HG03432 (cell line): ENCODE measurements at regions not wholly inside any gene's neighbourhood (a gene's known extent, or its start where the extent isn't known, plus 50 kb on each side); places are given as distances from the start of the nearest gene placed in this dataset.
"Not testable (repeated sequence)": the region's sequence is repeated elsewhere in the genome, so short reads cannot be mapped to it uniquely, and the experiment has no call there.

Experiments
- ATAC-seq: cut with Tn5 transposase; IDR thresholded peaks from one replicate; pipeline ENCODE4 v1.9.1; 2021; ENCODE audit warnings: mild to moderate bottlenecking, moderate library complexity; ENCODE audit not compliant: unreplicated experiment

- ATAC-seq = no peak
Measured at GRCh38 chr6:62819640-62820039, 391.6 kb upstream of the FKBP1C start.

DNA sequence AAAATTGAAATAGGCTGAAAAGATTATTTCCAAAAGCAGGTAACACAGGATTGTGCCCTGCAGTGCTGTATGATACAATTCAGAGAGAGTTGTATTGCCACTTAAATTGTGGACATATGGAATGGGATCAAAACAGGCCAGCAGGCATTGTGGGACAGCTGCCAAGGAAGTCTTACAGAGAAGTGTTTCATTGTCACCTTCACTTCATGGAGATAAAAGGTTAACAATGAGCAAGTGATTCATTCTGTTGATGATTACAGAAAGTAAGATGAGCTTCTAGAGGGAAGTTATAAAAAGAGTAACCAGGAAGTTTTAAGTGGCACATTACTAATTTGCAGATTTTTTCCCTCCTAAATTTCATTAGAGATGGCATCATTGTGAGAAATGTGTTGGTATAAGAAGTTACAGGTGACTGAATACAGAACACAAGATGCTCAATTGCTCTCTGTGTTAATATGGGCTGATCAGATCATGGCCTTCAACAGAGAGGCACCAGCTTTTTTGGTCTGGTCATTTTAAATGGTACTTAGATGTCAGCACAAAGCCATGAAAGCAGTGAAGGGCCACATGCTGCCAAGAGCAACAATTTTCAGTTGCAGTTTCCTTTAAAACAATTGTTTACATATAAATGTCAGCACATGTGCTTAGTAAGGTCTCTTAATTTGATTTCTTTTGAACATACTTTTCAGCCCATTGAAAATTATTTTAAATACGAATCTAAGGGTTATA lies 402.5 kb upstream of the FKBP1C start:
- no peak for ATAC-seq

- no peak for ATAC-seq
Measured at GRCh38 chr6:62805431-62805830, 405.8 kb upstream of the FKBP1C start.

DNA sequence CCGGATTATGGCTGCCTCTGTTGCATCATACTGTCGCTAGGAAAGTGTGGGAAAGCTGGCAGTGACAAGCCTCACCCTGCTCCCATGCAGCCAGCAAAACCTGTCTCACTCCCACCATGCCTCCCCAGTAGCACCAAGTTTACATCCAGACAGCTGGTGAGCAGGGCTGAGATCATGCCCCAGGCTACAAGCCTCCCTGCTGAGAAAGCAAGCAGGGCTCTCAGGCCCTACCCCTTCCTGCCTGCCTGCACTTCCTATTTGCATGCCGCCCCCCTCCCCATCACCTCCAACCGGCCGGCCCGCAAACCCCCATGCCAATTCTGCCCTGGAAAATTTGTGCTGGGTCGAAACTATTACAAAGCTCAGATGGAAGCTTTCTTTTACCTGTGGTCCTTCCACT lies 408.2 kb upstream of the FKBP1C start:
- ATAC-seq = no peak

- ATAC-seq = no peak
Measured at GRCh38 chr6:62797190-62797589, 414.1 kb upstream of the FKBP1C start.

DNA sequence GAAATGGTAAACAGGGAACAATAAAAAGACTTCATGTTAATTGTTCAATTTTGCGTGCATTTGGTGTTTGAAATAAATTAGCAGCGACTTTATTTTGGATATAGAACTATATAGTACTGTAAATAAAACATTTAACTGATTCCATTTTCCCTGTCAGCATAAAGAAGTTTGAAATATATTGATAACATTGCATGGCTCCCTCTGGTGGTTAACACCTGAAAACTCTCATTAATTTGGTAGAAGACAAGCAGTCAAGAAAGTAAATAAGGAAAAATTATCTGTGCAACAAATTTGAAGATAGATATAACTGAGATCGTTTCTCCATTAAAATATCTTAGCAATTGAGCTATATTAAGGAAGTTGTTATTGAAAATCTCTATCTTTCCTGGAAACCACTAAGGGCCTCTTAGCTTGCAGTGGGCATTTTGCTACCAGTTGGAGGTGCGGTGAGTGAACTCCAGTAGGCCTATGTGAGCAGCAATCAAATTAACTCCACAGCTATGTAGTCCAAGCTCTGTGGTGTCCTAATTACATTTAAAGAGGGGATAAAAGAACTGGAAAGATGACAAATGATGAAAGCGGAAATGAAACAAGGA lies 435.7 kb upstream of the FKBP1C start:
- peak; percentile 67 for ATAC-seq

DNA sequence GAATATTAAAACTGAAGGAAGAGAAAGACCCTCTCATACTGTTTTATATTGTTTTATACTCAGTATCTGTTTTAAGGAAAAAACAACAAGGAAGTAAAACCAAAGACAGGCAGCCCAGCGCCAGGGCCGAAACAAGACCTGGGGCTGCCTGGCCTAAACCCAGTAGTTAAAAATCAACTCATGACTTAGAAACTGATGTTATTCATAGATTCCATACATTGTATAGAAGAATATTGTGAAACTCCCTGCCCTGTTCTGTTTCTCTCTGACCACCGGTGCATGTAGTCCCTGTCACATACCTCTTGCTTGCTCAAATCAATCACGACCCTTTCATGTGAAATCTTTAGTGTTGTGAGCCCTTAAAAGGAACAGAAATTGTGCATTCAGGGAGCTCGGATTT lies 445.1 kb upstream of the FKBP1C start:
- not testable (repeated sequence) for ATAC-seq

GRCh38 chr6:62764841-62765240 lies 446.4 kb upstream of the FKBP1C start:
- no peak for ATAC-seq

DNA sequence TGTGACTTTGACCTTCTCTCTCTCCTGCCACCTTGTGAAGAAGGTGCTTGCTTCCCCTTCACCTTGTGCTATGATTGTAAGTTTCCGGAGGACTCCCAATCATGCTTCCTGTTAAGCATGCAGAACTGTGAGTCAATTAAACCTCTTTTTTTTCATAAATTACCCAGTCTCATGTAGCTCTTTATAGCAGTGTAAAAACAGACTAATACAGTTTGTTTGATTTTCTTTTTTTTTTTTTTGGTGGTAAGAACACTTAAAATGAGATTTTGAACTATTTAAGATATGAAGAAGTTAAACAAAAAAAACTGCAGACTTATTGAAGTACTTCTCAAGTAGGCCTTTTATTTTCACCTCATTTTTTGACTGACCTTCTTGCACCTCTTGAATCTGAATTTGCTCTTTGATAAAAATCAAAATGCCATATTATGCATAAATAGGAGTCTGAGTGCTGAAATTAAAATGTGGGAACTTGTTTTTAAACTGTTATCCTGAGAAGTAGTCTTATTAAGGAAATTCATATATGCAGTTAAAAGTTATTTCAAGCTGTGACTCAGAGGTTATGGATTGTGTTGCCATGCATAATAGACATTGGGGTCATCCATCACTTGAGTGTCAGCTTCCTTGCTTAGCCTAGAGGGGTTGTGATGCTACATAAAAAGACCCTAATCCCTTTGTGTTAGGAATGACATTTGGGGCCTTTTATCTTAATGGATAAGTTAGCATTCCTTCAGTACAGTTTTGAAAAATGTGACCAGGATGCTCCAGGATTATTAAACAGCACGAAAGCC lies 447.9 kb upstream of the FKBP1C start:
- ATAC-seq = no peak

- no peak for ATAC-seq
Measured at GRCh38 chr6:62746968-62747367, 460.9 kb upstream of the KHDRBS2 start.

DNA sequence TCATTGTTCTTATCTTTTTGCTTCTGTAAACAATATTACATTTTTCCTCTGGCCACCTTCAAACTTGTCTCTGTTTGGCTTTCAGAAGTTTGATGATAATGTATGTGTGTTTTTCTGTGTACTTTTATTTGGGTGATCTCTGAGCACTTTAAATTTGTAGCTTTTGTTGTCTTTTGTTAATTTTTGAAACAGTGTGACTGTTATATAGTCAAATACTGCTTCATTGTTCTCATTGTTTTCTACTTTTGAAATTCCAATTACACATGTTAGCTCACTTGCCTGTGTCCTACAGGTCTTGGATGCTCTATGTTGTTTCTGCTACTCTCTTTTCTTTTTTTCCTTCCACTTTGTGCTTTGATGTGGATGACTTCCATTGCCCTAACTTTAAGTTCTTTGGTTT lies 460.1 kb upstream of the KHDRBS2 start:
- no peak for ATAC-seq

- no peak for ATAC-seq
Measured at GRCh38 chr6:62740596-62740995, 454.6 kb upstream of the KHDRBS2 start.

DNA sequence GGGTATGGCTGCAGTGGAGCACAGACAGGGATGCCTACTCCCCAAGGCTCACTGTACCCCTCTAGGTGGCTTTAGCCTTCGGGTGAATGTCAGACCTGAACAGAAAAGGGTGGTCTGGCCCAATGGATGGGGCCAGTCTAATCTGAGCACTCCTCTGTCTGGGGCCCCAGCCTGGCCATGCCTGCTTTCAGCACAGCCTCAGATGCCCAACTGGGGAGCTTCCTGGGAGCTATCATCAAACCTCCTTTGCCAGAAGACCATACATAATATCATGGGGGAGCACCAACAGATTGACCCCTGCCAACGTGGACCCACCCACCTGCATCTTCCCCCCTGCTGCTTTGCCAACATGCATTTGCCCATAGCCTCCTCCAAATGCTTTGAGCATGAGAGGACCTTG lies 454.1 kb upstream of the KHDRBS2 start:
- ATAC-seq = no peak

DNA sequence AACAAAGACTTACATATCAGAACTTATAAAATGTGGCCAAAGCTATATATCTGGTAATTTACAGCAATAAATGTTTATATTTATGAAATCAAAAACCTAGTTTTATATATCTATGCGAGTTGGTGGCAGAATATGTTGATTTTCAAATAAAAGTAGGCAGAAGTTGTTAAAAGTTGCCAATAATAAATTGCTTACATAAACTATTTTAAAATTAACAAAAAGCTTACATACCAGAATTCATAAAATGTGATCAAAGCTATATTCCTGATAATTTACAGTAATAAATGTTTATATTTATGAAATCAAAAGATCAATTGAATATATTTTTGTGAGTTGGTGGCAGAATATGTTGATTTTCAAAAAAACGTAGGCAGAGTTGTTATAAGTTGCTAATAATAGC lies 451.8 kb upstream of the KHDRBS2 start:
- no peak for ATAC-seq

GRCh38 chr6:62721408-62721807 lies 435.4 kb upstream of the KHDRBS2 start:
- ATAC-seq = no peak

DNA sequence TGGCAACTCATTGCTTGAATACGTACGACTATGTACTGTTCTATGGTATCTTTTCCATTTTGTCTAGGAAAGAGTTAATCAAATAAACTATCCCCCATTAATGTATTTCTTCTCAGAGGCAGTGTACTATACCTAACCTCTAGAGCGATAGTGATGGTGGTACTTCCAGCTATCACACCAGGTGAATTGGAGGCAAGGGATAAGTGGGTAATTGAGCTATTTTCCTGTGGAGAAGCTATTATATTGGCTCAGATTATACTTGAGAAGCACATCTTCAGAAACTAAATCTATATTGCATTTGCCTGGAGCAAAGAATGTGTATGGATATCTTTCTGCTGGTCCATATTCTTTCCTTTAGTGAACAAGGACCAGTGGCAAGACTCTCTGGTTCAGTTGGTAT lies 430.7 kb upstream of the KHDRBS2 start:
- no peak for ATAC-seq

GRCh38 chr6:62714112-62714511 lies 428.1 kb upstream of the KHDRBS2 start:
- ATAC-seq = no peak

DNA sequence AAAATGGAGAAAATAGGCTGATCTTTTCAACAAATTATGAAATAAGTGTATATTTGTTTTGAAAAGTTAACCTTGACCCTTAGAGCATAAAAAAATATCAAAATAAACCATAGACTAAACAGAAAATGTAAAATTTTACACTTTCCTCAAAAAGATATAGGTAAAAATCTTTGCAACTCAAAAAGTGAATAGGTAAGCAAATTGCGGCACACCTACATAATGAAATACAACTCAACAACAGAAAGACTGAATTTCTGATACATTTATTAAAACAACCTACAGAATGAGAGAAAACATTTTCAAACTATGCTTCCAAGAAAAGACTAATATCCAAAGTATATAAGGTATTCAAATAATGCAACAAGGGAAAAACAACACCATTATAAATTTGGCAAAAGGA lies 425.7 kb upstream of the KHDRBS2 start:
- no peak for ATAC-seq

DNA sequence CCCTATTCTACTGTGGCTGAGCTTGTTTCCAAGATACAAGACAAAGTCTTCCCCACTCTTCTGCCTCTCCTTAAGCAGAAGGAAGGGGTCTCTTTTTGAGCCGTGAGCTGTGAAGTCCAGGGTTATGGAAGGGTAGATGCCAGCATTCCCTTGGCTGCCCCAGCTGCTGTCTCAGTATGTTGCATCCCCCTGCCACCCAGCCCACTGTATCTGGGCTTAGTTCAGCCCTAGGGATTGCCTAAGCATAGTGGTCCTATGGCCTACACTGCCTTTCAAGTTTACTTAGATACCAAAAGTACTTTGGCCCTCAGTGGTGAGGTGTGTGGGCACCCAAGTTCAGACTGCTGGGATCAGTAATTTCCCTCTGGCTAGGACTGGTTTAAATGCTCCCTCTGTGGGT lies 421.9 kb upstream of the KHDRBS2 start:
- ATAC-seq = no peak

GRCh38 chr6:62707156-62707555 lies 421.1 kb upstream of the KHDRBS2 start:
- no peak for ATAC-seq

DNA sequence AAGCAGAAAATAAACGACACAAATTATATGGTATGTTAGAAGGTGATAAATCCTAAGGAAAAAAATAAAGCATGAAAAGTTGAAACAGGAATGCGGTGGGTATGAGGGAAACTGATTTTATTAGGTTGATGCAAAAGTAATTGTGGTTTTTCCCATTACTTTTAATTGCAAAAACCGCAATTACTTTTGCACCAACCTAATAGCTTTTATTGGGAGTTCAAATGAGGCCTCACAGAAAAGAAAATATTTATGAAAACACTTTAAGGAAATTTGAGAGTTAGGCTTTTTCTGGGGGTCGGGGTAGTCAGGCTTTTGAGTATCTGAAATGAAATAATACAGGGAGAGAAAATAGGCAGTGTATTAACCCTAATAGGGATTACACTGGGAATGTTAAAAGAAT lies 397.0 kb upstream of the KHDRBS2 start:
- ATAC-seq = no peak

- ATAC-seq = no peak
Measured at GRCh38 chr6:62681108-62681507, 395.1 kb upstream of the KHDRBS2 start.
